ENCODE measurements at regions not wholly inside any gene's neighbourhood (a gene's known extent, or its start where the extent isn't known, plus 50 kb on each side); places are given as distances from the start of the nearest gene placed in this dataset.

GRCh38 chr4:30495651-30496310 lies 224.4 kb upstream of the PCDH7 start:
- TF ChIP-seq CTCF (IDR thresholded peaks at IDR 0.05) (no peak), POLR2AphosphoS5 (IDR thresholded peaks at IDR 0.05; ENCODE audit: insufficient read depth in 1 of 2, low read depth in 1 of 2) (no peak)

All from vagina (tissue), 2 donors.